GM12878 (cell line): ENCODE measurements at regions not wholly inside any gene's neighbourhood (a gene's known extent, or its start where the extent isn't known, plus 50 kb on each side); places are given as distances from the start of the nearest gene placed in this dataset.

Experiments used
- ATAC-seq: fragments of 200-7000 bp; cut with Tn5 transposase; 3 replicates; pipeline ENCODE4 v1.9.1; 2020; ENCODE audit warnings: mild to moderate bottlenecking, moderate library complexity
- BruUV-seq: library from RNA; stranded (reverse); fragments of 400-500 nt; replicated peaks from 2 replicates; lab custom pipeline; 2021; lab: Mats Ljungman, UMichigan
- CTCF ChIA-PET: fragments of 300-600 bp; sonication (Branson Sonifier 250); formaldehyde crosslinking; extraction: SDS; loops from one replicate; lab custom pipeline; 2021; ENCODE audit warnings: inconsistent platforms; lab: Yijun Ruan, JAX
- POLR2A ChIA-PET: fragments of 350-600 bp; formaldehyde crosslinking; extraction: SDS; loops from one replicate; lab custom pipeline; 2021; ENCODE audit warnings: inconsistent platforms; lab: Charles Lee
- RAD21 ChIA-PET: fragments of 300-600 bp; sonication (Branson Sonifier 250); formaldehyde crosslinking; loops from one replicate; lab custom pipeline; 2023; ENCODE audit warnings: antibody characterized with exemption; ENCODE audit not compliant: unreplicated experiment; lab: Charles Lee
- SMC1A ChIA-PET: fragments of 300-600 bp; sonication (Branson Sonifier 250); formaldehyde crosslinking; loops from one replicate; lab custom pipeline; 2023; ENCODE audit not compliant: unreplicated experiment, uncharacterized antibody; lab: Charles Lee
- DNase-seq: peaks from one replicate; pipeline ENCODE4 v3.0.0-alpha.2; 2011; ENCODE audit warnings: low read depth, low spot score
- FAIRE-seq: peaks from 3 replicates; lab custom pipeline; 2011; peaks lifted over from hg19 to GRCh38; lab: Jason Lieb, UNC
- H2AFZ ChIP-seq: 2 replicates; pipeline ENCODE4 v1.6.0; 2011; ENCODE audit warnings: low read depth, low read length, control low read depth; ENCODE audit not compliant: control insufficient read depth
- H3K27ac ChIP-seq: 2 replicates; pipeline ENCODE4 v1.5.1; 2011; ENCODE audit warnings: control low read depth; ENCODE audit not compliant: control insufficient read depth, insufficient read depth
- H3K27me3 ChIP-seq, 2 experiments: replicated peaks in 1 of 2; 2 replicates each; pipeline versions ENCODE4 v1.6.0 to v1.6.1; 2011; ENCODE audit warnings: low read length in 1 of 2; ENCODE audit not compliant: control insufficient read depth in 2 of 2, insufficient read depth in 2 of 2
- H3K36me3 ChIP-seq, 2 experiments: 2 replicates each; pipeline ENCODE4 v1.5.1; 2011; ENCODE audit warnings: low read length in 1 of 2; ENCODE audit not compliant: control insufficient read depth in 2 of 2, insufficient read depth in 2 of 2
- H3K4me1 ChIP-seq: 2 replicates; pipeline ENCODE4 v1.6.1; 2011; ENCODE audit warnings: mild to moderate bottlenecking, low read length, moderate library complexity, mixed read lengths; ENCODE audit not compliant: control insufficient read depth, insufficient read depth
- H3K4me2 ChIP-seq: 2 replicates; pipeline ENCODE4 v1.6.0; 2011; ENCODE audit warnings: control low read depth; ENCODE audit not compliant: control insufficient read depth, insufficient read depth
- H3K4me3 ChIP-seq: fragments of 200-600 bp; sonication (generic); 2 replicates; pipeline ENCODE4 v1.5.1; 2016
- H3K79me2 ChIP-seq: 2 replicates; pipeline ENCODE4 v1.6.0; 2011; ENCODE audit warnings: low read length; ENCODE audit not compliant: control insufficient read depth, insufficient read depth
- H3K9ac ChIP-seq: 2 replicates; pipeline ENCODE4 v1.8.0; 2011; ENCODE audit warnings: low read length, control low read depth, mixed read lengths; ENCODE audit not compliant: control insufficient read depth, insufficient read depth
- H3K9me3 ChIP-seq: replicated peaks from 3 replicates; pipeline ENCODE4 v1.5.1; 2011; ENCODE audit warnings: mild to moderate bottlenecking, low read length; ENCODE audit not compliant: control insufficient read depth, insufficient read depth
- H4K20me1 ChIP-seq: 2 replicates; pipeline ENCODE4 v1.6.0; 2011; ENCODE audit not compliant: control insufficient read depth, insufficient read depth
- SRF ChIP-seq, 2 experiments: IDR thresholded peaks; 2 replicates each; pipeline ENCODE4 v1.6.1; 2011; ENCODE audit warnings: low read depth in 2 of 2, low read length in 2 of 2, mild to moderate bottlenecking in 1 of 2, moderate library complexity in 1 of 2
- WGBS: methylation state at CpG from one replicate; pipeline ENCODE4 v1.1.6; 2016; ENCODE audit warnings: low lambda C conversion rate; ENCODE audit not compliant: insufficient replicate concordance, insufficient coverage; ENCODE audit errors: missing lambda C conversion rate; 5-methylcytosine and 5-hydroxymethylcytosine counted together
- in situ Hi-C: fragments of 300-500 bp; cut with MboI; formaldehyde crosslinking; loops from 9 replicates; pipeline ENCODE4 v1.14.3; 2018; ENCODE audit warnings: mixed read lengths
- intact Hi-C: fragments of 100-400 bp; cut with micrococcal nuclease; formaldehyde crosslinking; loops from one replicate; pipeline ENCODE4 v1.14.2; 2022; ENCODE audit not compliant: unreplicated experiment
- TF ChIP-seq, protein P1 (sequence below): fragments of 450-650 bp; IDR thresholded peaks from 2 replicates; pipeline ENCODE4 v1.6.1; 2014; ENCODE audit warnings: mild to moderate bottlenecking
- TF ChIP-seq, protein P2 (sequence below): IDR thresholded peaks from 2 replicates; pipeline ENCODE4 v1.6.1; 2011; ENCODE audit warnings: borderline replicate concordance, low read depth, mild to moderate bottlenecking, moderate library complexity, low read length; ENCODE audit not compliant: insufficient read depth, poor library complexity, severe bottlenecking

DNA sequence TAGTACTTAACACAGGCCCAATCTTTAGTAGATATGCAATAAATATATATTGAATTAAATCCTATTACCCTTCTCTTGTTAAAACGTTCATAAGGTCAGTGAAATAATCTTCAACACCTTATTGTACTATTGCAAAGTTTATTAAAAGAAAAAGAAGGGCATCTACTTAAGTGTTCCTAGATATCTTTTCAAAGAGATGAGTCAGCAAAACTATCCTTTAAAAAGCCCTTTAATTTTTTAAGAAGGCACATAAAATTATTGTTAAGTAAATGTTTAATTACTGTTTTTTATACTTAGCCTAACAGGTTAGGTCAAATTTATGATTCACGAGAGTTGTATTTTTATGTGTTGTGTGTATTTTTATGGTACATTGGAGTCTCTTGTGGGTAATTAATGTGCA is 77.3 kb upstream of the PPP1R2C start (continued):
- TF ChIP-seq, protein P1, sequence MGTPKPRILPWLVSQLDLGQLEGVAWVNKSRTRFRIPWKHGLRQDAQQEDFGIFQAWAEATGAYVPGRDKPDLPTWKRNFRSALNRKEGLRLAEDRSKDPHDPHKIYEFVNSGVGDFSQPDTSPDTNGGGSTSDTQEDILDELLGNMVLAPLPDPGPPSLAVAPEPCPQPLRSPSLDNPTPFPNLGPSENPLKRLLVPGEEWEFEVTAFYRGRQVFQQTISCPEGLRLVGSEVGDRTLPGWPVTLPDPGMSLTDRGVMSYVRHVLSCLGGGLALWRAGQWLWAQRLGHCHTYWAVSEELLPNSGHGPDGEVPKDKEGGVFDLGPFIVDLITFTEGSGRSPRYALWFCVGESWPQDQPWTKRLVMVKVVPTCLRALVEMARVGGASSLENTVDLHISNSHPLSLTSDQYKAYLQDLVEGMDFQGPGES: no peak

DNA sequence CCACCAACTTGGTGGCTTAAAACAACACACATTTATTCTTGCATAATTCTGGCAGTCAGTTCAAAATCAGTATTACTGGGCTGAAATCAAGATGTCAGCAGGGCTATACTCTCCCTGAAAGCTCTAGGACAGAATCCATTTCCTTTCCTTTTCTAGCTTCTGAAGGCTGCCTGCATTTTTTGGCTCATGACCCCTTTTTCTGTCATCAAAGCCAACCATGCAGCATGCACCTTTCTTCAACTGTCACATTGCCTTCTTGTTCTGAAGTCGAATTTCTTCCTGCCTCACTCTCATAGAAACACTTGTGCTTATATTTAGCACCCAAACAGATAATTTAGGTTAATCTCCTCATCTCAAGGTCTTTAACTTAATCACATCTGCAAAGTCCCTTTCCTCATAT is 79.8 kb upstream of the PPP1R2C start:
- Histone ChIP-seq H2AFZ (no peak overlapping the region), H3K27ac (no peak overlapping the region), H3K79me2 (no peaks in the 10 kb centered on the region), H3K4me3 (no peak overlapping the region), H3K36me3 (no peaks in the 10 kb centered on the region), H3K9me3 (no peaks in the 10 kb centered on the region), H4K20me1 (no peaks in the 10 kb centered on the region), H3K4me1 (no peaks in the 10 kb centered on the region), H3K4me2 (no peak overlapping the region), H3K9ac (no peak overlapping the region), H3K27me3 (no peaks in the 10 kb centered on the region)
- ATAC-seq (no peak), DNase-seq (no peak), FAIRE-seq (no peak)
- TF ChIP-seq, protein P2, sequence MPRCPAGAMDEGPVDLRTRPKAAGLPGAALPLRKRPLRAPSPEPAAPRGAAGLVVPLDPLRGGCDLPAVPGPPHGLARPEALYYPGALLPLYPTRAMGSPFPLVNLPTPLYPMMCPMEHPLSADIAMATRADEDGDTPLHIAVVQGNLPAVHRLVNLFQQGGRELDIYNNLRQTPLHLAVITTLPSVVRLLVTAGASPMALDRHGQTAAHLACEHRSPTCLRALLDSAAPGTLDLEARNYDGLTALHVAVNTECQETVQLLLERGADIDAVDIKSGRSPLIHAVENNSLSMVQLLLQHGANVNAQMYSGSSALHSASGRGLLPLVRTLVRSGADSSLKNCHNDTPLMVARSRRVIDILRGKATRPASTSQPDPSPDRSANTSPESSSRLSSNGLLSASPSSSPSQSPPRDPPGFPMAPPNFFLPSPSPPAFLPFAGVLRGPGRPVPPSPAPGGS: no peak
- no peak for TF ChIP-seq SRF (IDR thresholded peaks at IDR 0.05; ENCODE audit: low read depth in 2 of 2, low read length in 2 of 2)
- SMC1A ChIA-PET: no interaction called here
- in situ Hi-C loops (no loop called here), intact Hi-C loops (no loop called here)
- RAD21 ChIA-PET: no interaction called here
- WGBS: 0% methylated on average over 1 of the region's 1 CpG
- CTCF ChIA-PET: no interaction called here
- BruUV-seq: no TSS peak
- POLR2A ChIA-PET: no interaction called here
